Ishikawa (cell line): ENCODE measurements at regions not wholly inside any gene's neighbourhood (a gene's known extent, or its start where the extent isn't known, plus 50 kb on each side); places are given as distances from the start of the nearest gene placed in this dataset.

Source experiments
- CEBPB ChIP-seq: IDR thresholded peaks from 2 replicates; pipeline ENCODE4 v1.6.1; 2012
- CREB1 ChIP-seq: IDR thresholded peaks from 2 replicates; pipeline ENCODE4 v1.6.1; 2012; ENCODE audit warnings: low read depth
- EGR1 ChIP-seq: IDR thresholded peaks from 2 replicates; pipeline ENCODE4 v1.6.1; 2012
- EP300 ChIP-seq: IDR thresholded peaks from 2 replicates; pipeline ENCODE4 v1.6.1; 2012; ENCODE audit warnings: borderline replicate concordance
- FOXM1 ChIP-seq: IDR thresholded peaks from 2 replicates; pipeline ENCODE4 v1.6.1; 2012; ENCODE audit warnings: low read depth, borderline replicate concordance
- NFIC ChIP-seq: IDR thresholded peaks from 2 replicates; pipeline ENCODE4 v1.6.1; 2012
- RAD21 ChIP-seq: IDR thresholded peaks from 2 replicates; pipeline ENCODE4 v1.6.1; 2012; ENCODE audit warnings: low read depth
- REST ChIP-seq: IDR thresholded peaks from 2 replicates; pipeline ENCODE4 v1.6.1; 2012; ENCODE audit warnings: low read depth, mild to moderate bottlenecking
- TAF1 ChIP-seq: IDR thresholded peaks from 2 replicates; pipeline ENCODE4 v1.6.1; 2012; ENCODE audit warnings: low read depth, mild to moderate bottlenecking
- TCF12 ChIP-seq: IDR thresholded peaks from 2 replicates; pipeline ENCODE4 v1.6.1; 2012; ENCODE audit warnings: low read depth
- TEAD4 ChIP-seq: IDR thresholded peaks from 2 replicates; pipeline ENCODE4 v1.6.1; 2012
- USF1 ChIP-seq: IDR thresholded peaks from 2 replicates; pipeline ENCODE4 v1.6.1; 2012
- YY1 ChIP-seq: IDR thresholded peaks from 2 replicates; pipeline ENCODE4 v1.6.1; 2012; ENCODE audit warnings: low read depth
- ZBTB7A ChIP-seq: IDR thresholded peaks from 2 replicates; pipeline ENCODE4 v1.6.1; 2012; ENCODE audit warnings: low read depth
- TF ChIP-seq, protein P1 (sequence below): IDR thresholded peaks from 2 replicates; pipeline ENCODE4 v1.6.1; 2012

- TF ChIP-seq FOXM1 (no peak), USF1 (no peak), ZBTB7A (no peak), EGR1 (no peak)
- TF ChIP-seq, protein P1, sequence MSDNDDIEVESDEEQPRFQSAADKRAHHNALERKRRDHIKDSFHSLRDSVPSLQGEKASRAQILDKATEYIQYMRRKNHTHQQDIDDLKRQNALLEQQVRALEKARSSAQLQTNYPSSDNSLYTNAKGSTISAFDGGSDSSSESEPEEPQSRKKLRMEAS: no peak
Measured at GRCh38 chr3:105177576-105177975, 189.1 kb upstream of the ALCAM start.

DNA sequence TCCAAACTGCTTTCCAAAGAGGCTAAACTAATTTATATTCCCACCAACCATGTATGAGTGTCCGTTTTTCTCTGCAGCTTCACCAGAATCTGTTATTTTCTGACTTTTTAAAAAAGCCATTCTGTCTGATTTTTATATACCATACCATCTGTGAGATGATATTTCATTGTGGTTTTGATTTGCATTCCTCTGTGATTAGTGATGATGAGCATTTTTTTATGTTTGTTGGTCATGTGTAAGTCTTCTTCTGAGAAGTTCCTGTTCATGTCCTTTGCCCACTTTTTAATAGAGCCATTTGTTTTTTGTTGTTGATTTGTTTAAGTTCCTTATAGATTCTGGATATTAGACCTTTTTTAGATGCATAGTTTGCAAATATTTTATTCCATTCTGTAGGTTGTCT is 179.4 kb upstream of the ALCAM start:
- TF ChIP-seq TAF1 (no peak), TCF12 (no peak), EGR1 (no peak), REST (no peak), RAD21 (no peak), NFIC (no peak), FOXM1 (no peak), USF1 (no peak), CEBPB (no peak), ZBTB7A (no peak), TEAD4 (no peak), CREB1 (no peak), EP300 (no peak), YY1 (no peak)
- TF ChIP-seq, protein P1: no peak

- TF ChIP-seq EP300 (no peak), YY1 (no peak), USF1 (no peak), ZBTB7A (no peak), TEAD4 (no peak), NFIC (no peak), EGR1 (no peak), CREB1 (no peak), CEBPB (no peak), RAD21 (no peak), FOXM1 (no peak), TAF1 (no peak), REST (no peak), TCF12 (no peak)
- TF ChIP-seq, protein P1: no peak
Measured at GRCh38 chr3:105195260-105195659, 171.4 kb upstream of the ALCAM start.

GRCh38 chr3:105197863-105198262 is 168.8 kb upstream of the ALCAM start:
- TF ChIP-seq TCF12 (no peak), USF1 (no peak), EGR1 (no peak), CREB1 (no peak), CEBPB (no peak), REST (no peak), EP300 (no peak), NFIC (no peak), TAF1 (no peak), TEAD4 (no peak)
- TF ChIP-seq, protein P1: no peak
